OCI-LY7 (cell line): ENCODE measurements at regions not wholly inside any gene's neighbourhood (a gene's known extent, or its start where the extent isn't known, plus 50 kb on each side); places are given as distances from the start of the nearest gene placed in this dataset.

ENCODE experiments used
- BruUV-seq: library from RNA; stranded (reverse); fragments of 400-500 nt; replicated peaks from 2 replicates; lab custom pipeline; 2021; lab: Mats Ljungman, UMichigan
- CTCF ChIA-PET: fragments of 300-600 bp; sonication (Branson Sonifier 250); formaldehyde crosslinking; loops from one replicate; lab custom pipeline; 2022; ENCODE audit warnings: antibody characterized with exemption; ENCODE audit not compliant: unreplicated experiment; lab: Charles Lee
- POLR2A ChIA-PET: fragments of 300-600 bp; sonication (Branson Sonifier 250); formaldehyde crosslinking; loops from one replicate; lab custom pipeline; 2022; ENCODE audit warnings: antibody characterized with exemption; lab: Charles Lee
- DNase-seq: peaks from one replicate; pipeline ENCODE4 v3.0.0-alpha.2; 2015; ENCODE audit warnings: low spot score
- H2AFZ ChIP-seq: fragments of 200-600 bp; sonication (generic), shearing (Covaris generic); 2 replicates; pipeline ENCODE4 v1.6.1; 2014; ENCODE audit warnings: mild to moderate bottlenecking, antibody characterized with exemption, low read length, moderate library complexity
- H3K27ac ChIP-seq: fragments of 200-600 bp; sonication (generic); 2 replicates; pipeline ENCODE4 v1.5.1; 2014; ENCODE audit warnings: mixed run types, low read depth, mild to moderate bottlenecking, moderate library complexity, low read length, inconsistent platforms; ENCODE audit not compliant: poor library complexity, severe bottlenecking
- H3K36me3 ChIP-seq: fragments of 200-600 bp; sonication (generic); 2 replicates; pipeline ENCODE4 v1.6.1; 2014; ENCODE audit warnings: mild to moderate bottlenecking, antibody characterized with exemption, low read length, moderate library complexity, mixed read lengths; ENCODE audit not compliant: insufficient read depth
- H3K4me1 ChIP-seq: fragments of 200-600 bp; sonication (generic); 2 replicates; pipeline ENCODE4 v1.5.1; 2014; ENCODE audit warnings: mild to moderate bottlenecking, low read length; ENCODE audit not compliant: insufficient read depth, poor library complexity, severe bottlenecking
- H3K4me2 ChIP-seq: fragments of 200-600 bp; sonication (generic); 2 replicates; pipeline ENCODE4 v1.6.1; 2014; ENCODE audit warnings: mild to moderate bottlenecking, low read length
- H3K4me3 ChIP-seq: fragments of 200-600 bp; sonication (generic); 2 replicates; pipeline ENCODE4 v1.5.1; 2014; ENCODE audit warnings: mild to moderate bottlenecking, low read depth, low read length; ENCODE audit not compliant: poor library complexity, severe bottlenecking
- H3K79me2 ChIP-seq: fragments of 200-600 bp; sonication (generic); 2 replicates; pipeline ENCODE4 v1.6.1; 2016; ENCODE audit warnings: low read depth, mild to moderate bottlenecking, low read length, moderate library complexity, mixed read lengths; ENCODE audit not compliant: insufficient read depth
- H3K9me2 ChIP-seq: fragments of 200-600 bp; sonication (generic); 2 replicates; pipeline ENCODE4 v1.6.1; 2016; ENCODE audit warnings: mild to moderate bottlenecking, low read length, mixed read lengths; ENCODE audit not compliant: insufficient read depth
- H3K9me3 ChIP-seq: fragments of 200-600 bp; sonication (generic); 2 replicates; pipeline ENCODE4 v1.6.1; 2014; ENCODE audit warnings: mild to moderate bottlenecking, mixed run types, low read length, mixed read lengths
- H4K20me1 ChIP-seq: fragments of 200-600 bp; sonication (generic); 2 replicates; pipeline ENCODE4 v1.6.1; 2014; ENCODE audit warnings: mild to moderate bottlenecking, antibody characterized with exemption, low read length, moderate library complexity, mixed read lengths; ENCODE audit not compliant: insufficient read depth
- CTCF ChIP-seq: fragments of 200-600 bp; sonication (generic); conservative IDR thresholded peaks from 2 replicates; pipeline ENCODE4 v1.5.1; 2014; ENCODE audit warnings: mild to moderate bottlenecking, antibody characterized with exemption, low read length, moderate library complexity, mixed read lengths
- EZH2phosphoT487 ChIP-seq: fragments of 200-600 bp; sonication (generic); IDR thresholded peaks from 2 replicates; pipeline ENCODE4 v1.6.1; 2018; ENCODE audit warnings: low read depth, borderline replicate concordance, mild to moderate bottlenecking, mixed run types, antibody characterized with exemption, low read length, moderate library complexity, mixed read lengths
- intact Hi-C: fragments of 100-400 bp; cut with micrococcal nuclease; formaldehyde crosslinking; loops from one replicate; pipeline ENCODE4 v1.10.0; 2022; ENCODE audit not compliant: unreplicated experiment

GRCh38 chr18:72948439-72948838 is 80.7 kb upstream of the NETO1 start:
- no peaks in the 10 kb centered on the region for H3K36me3 ChIP-seq
- H3K79me2 ChIP-seq, result no peaks in the 10 kb centered on the region
- H3K4me3 ChIP-seq, result no peak overlapping the region
- H3K9me3 ChIP-seq, result no peaks in the 10 kb centered on the region
- no peaks in the 10 kb centered on the region for H3K9me2 ChIP-seq
- TF ChIP-seq CTCF, result no peak
- TF ChIP-seq EZH2phosphoT487, result no peak
- intact Hi-C loops, result no loop called here
- no peaks in the 10 kb centered on the region for H3K4me1 ChIP-seq
- H4K20me1 ChIP-seq, result no peaks in the 10 kb centered on the region
- H3K4me2 ChIP-seq, result no peak overlapping the region
- ChIA-PET POLR2A (no interaction called here), CTCF (no interaction called here)
- BruUV-seq, result no TSS peak
- no peak overlapping the region for H3K27ac ChIP-seq
- no peak overlapping the region for H2AFZ ChIP-seq
- no peak for DNase-seq

GRCh38 chr18:72942766-72943165 is 75.0 kb upstream of the NETO1 start:
- no peak for TF ChIP-seq CTCF
- no peak for TF ChIP-seq EZH2phosphoT487
- no peak for DNase-seq
- Histone ChIP-seq H2AFZ (no peak overlapping the region), H3K79me2 (no peaks in the 10 kb centered on the region), H3K9me2 (no peaks in the 10 kb centered on the region), H3K36me3 (no peaks in the 10 kb centered on the region), H3K4me1 (no peaks in the 10 kb centered on the region), H3K4me3 (no peak overlapping the region), H3K27ac (no peak overlapping the region), H4K20me1 (no peaks in the 10 kb centered on the region), H3K4me2 (no peak overlapping the region), H3K9me3 (no peaks in the 10 kb centered on the region)
- CTCF ChIA-PET, result no interaction called here
- no TSS peak for BruUV-seq
- intact Hi-C loops, result no loop called here
- POLR2A ChIA-PET, result no interaction called here

GRCh38 chr18:72940986-72941385 is 73.2 kb upstream of the NETO1 start:
- Histone ChIP-seq H3K9me2 (no peaks in the 10 kb centered on the region), H3K4me1 (no peaks in the 10 kb centered on the region), H3K36me3 (no peaks in the 10 kb centered on the region), H3K4me2 (no peak overlapping the region), H3K4me3 (no peak overlapping the region), H2AFZ (no peak overlapping the region), H4K20me1 (no peaks in the 10 kb centered on the region), H3K79me2 (no peaks in the 10 kb centered on the region), H3K9me3 (no peaks in the 10 kb centered on the region), H3K27ac (no peak overlapping the region)
- no peak for TF ChIP-seq EZH2phosphoT487
- no peak for TF ChIP-seq CTCF
- intact Hi-C loops, result no loop called here
- no peak for DNase-seq
- POLR2A ChIA-PET, result no interaction called here
- no TSS peak for BruUV-seq
- CTCF ChIA-PET, result no interaction called here
